Astrocyte of the spinal cord (primary cell): ENCODE measurements at regions not wholly inside any gene's neighbourhood (a gene's known extent, or its start where the extent isn't known, plus 50 kb on each side); places are given as distances from the start of the nearest gene placed in this dataset.

Experiments used
- DNase-seq: peaks from one replicate; pipeline ENCODE4 v3.0.0; 2011; ENCODE audit warnings: low read depth, low spot score
- H3K4me3 ChIP-seq: 2 replicates; pipeline ENCODE4 v1.5.1; 2011; ENCODE audit warnings: low read depth, mild to moderate bottlenecking, low read length, moderate library complexity
- CTCF ChIP-seq: IDR thresholded peaks from 2 replicates; pipeline ENCODE4 v1.5.1; 2012; ENCODE audit warnings: low read depth, mild to moderate bottlenecking, low read length, inconsistent platforms
- in situ Hi-C: cut with HindIII; loops from 2 replicates; pipeline ENCODE4 v1.10.0; 2017; ENCODE audit warnings: low sequenced_read_pairs

GRCh38 chr12:75812271-75813018 is 219.1 kb downstream of the PHLDA1 start:
- TF ChIP-seq CTCF = no peak
- H3K4me3 ChIP-seq = no peak overlapping the region
- peak; percentile 89 for DNase-seq
- in situ Hi-C loops = no loop called here

GRCh38 chr12:75809746-75810145 is 221.8 kb downstream of the PHLDA1 start:
- DNase-seq = no peak
- in situ Hi-C loops = no loop called here
- H3K4me3 ChIP-seq = no peak overlapping the region
- no peak for TF ChIP-seq CTCF

GRCh38 chr12:75807494-75807893 is 224.1 kb downstream of the PHLDA1 start:
- in situ Hi-C loops = no loop called here
- TF ChIP-seq CTCF = no peak
- no peak overlapping the region for H3K4me3 ChIP-seq
- DNase-seq = no peak

GRCh38 chr12:75805905-75806304 is 225.7 kb downstream of the PHLDA1 start:
- no peak overlapping the region for H3K4me3 ChIP-seq
- no peak for TF ChIP-seq CTCF
- in situ Hi-C loops = no loop called here
- DNase-seq = no peak

- in situ Hi-C loops = no loop called here
- DNase-seq = no peak
- no peak for TF ChIP-seq CTCF
- H3K4me3 ChIP-seq = no peak overlapping the region
These were observed 226.3 kb downstream of the PHLDA1 start for GRCh38 chr12:75805320-75805719.

- H3K4me3 ChIP-seq = no peak overlapping the region
- in situ Hi-C loops = no loop called here
- no peak for TF ChIP-seq CTCF
- no peak for DNase-seq
These were observed 233.2 kb downstream of the PHLDA1 start for GRCh38 chr12:75798136-75798926.
